K562 (cell line): ENCODE measurements at regions not wholly inside any gene's neighbourhood (a gene's known extent, or its start where the extent isn't known, plus 50 kb on each side); places are given as distances from the start of the nearest gene placed in this dataset.

Experiments
- HMG20B ChIP-seq: fragments of 250-450 bp; sonication (Bioruptor Pico); IDR thresholded peaks from 2 replicates; pipeline ENCODE4 v1.5.0; 2021; ENCODE audit warnings: mild to moderate bottlenecking
- REST ChIP-seq, 2 experiments: fragments of 450-650 bp; formaldehyde crosslinking in 1 of 2; IDR thresholded peaks; 2 replicates each; pipeline versions ENCODE4 v1.4.0 to v1.6.1; 2014 to 2020; ENCODE audit warnings: mild to moderate bottlenecking in 2 of 2, borderline replicate concordance in 1 of 2, low read depth in 1 of 2
- STAG1 ChIP-seq: sonication (generic); formaldehyde crosslinking; IDR thresholded peaks from 2 replicates; pipeline ENCODE4 v1.5.0; 2020; ENCODE audit warnings: missing genetic modification reagents, borderline replicate concordance
- ZNF830 ChIP-seq: fragments of 250-450 bp; sonication (Bioruptor Pico); IDR thresholded peaks from 2 replicates; pipeline ENCODE4 v1.5.0; 2021; ENCODE audit warnings: mild to moderate bottlenecking

GRCh38 chr6:98333273-98333672 is 501.1 kb upstream of the POU3F2 start (continued):
- TF ChIP-seq REST (IDR thresholded peaks at IDR 0.05; ENCODE audit: borderline replicate concordance), result no peak
- TF ChIP-seq REST (CRISPR knock-in tag; IDR thresholded peaks at IDR 0.05; ENCODE audit: low read depth), result no peak
- TF ChIP-seq STAG1 (CRISPR knock-in tag), result no peak
- no peak for TF ChIP-seq ZNF830 (CRISPR knock-in tag)
- TF ChIP-seq HMG20B (CRISPR knock-in tag), result no peak
